Mesenchymal stem cell (in vitro differentiated cells and primary cell): ENCODE measurements at regions not wholly inside any gene's neighbourhood (a gene's known extent, or its start where the extent isn't known, plus 50 kb on each side); places are given as distances from the start of the nearest gene placed in this dataset.

Source experiments
- DNase-seq: peaks from one replicate; pipeline ENCODE4 v3.0.0-alpha.2; 2013
- H2AFZ ChIP-seq: one replicate; pipeline ENCODE4 v1.6.1; 2013; ENCODE audit warnings: low read depth, mild to moderate bottlenecking, control low read depth, inconsistent platforms, low read length, moderate library complexity
- H2AK5ac ChIP-seq: 2 replicates; pipeline ENCODE4 v1.6.1; 2013; ENCODE audit warnings: low read length, moderate library complexity, mild to moderate bottlenecking, inconsistent platforms; ENCODE audit not compliant: severe bottlenecking
- H2BK120ac ChIP-seq: one replicate; pipeline ENCODE4 v1.6.1; 2013; ENCODE audit warnings: low read depth, mild to moderate bottlenecking, inconsistent platforms, low read length, moderate library complexity
- H2BK12ac ChIP-seq, 2 experiments: one replicate each; pipeline ENCODE4 v1.6.1; 2013; ENCODE audit warnings: inconsistent platforms in 2 of 2, low read length in 2 of 2, mild to moderate bottlenecking in 2 of 2, moderate library complexity in 2 of 2, control low read depth in 1 of 2
- H2BK15ac ChIP-seq: one replicate; pipeline ENCODE4 v1.6.1; 2013; ENCODE audit warnings: mild to moderate bottlenecking, low read depth, inconsistent platforms; ENCODE audit not compliant: poor library complexity, severe bottlenecking
- H2BK5ac ChIP-seq: 2 replicates; pipeline ENCODE4 v1.6.1; 2013; ENCODE audit warnings: low read depth, mild to moderate bottlenecking, low read length, control low read depth, inconsistent platforms; ENCODE audit not compliant: poor library complexity, severe bottlenecking
- H3K14ac ChIP-seq, 2 experiments: one replicate each; pipeline ENCODE4 v1.6.1; 2013; ENCODE audit warnings: inconsistent platforms in 2 of 2, low read length in 2 of 2, control low read depth in 1 of 2, mild to moderate bottlenecking in 1 of 2, moderate library complexity in 1 of 2
- H3K18ac ChIP-seq, 2 experiments: one replicate each; pipeline ENCODE4 v1.6.1; 2013; ENCODE audit warnings: inconsistent platforms in 2 of 2, low read length in 2 of 2, control low read depth in 1 of 2, low read depth in 1 of 2, mild to moderate bottlenecking in 1 of 2
- H3K23ac ChIP-seq, 2 experiments: one replicate each; pipeline ENCODE4 v1.6.1; 2013; ENCODE audit warnings: inconsistent platforms in 2 of 2, low read length in 2 of 2, mild to moderate bottlenecking in 2 of 2, moderate library complexity in 2 of 2, control low read depth in 1 of 2
- H3K27ac ChIP-seq: 2 replicates; pipeline ENCODE4 v1.5.1; 2013; ENCODE audit warnings: mild to moderate bottlenecking, moderate library complexity, low read length, control low read depth, inconsistent platforms; ENCODE audit not compliant: poor library complexity, severe bottlenecking
- H3K27me3 ChIP-seq, 2 experiments: 2 replicates each; pipeline versions ENCODE4 v1.6.1 to v1.7.0; 2013; ENCODE audit warnings: low read length in 2 of 2, mild to moderate bottlenecking in 2 of 2, moderate library complexity in 2 of 2, control low read depth in 1 of 2, inconsistent platforms in 1 of 2; ENCODE audit not compliant: control insufficient read depth in 1 of 2, insufficient read depth in 1 of 2
- H3K36me3 ChIP-seq, 2 experiments: 2 replicates each; pipeline versions ENCODE4 v1.6.1 to v1.7.0; 2013; ENCODE audit warnings: low read length in 2 of 2, control low read depth in 1 of 2, inconsistent platforms in 1 of 2, low read depth in 1 of 2, mild to moderate bottlenecking in 1 of 2; ENCODE audit not compliant: insufficient read depth in 2 of 2, control insufficient read depth in 1 of 2
- H3K4ac ChIP-seq, 2 experiments: one replicate each; pipeline ENCODE4 v1.6.1; 2013; ENCODE audit warnings: inconsistent platforms in 2 of 2, low read length in 2 of 2, mild to moderate bottlenecking in 2 of 2, moderate library complexity in 2 of 2, control low read depth in 1 of 2, low read depth in 1 of 2
- H3K4me1 ChIP-seq: 2 replicates; pipeline ENCODE4 v1.6.1; 2013; ENCODE audit warnings: low read depth, low read length, control low read depth; ENCODE audit not compliant: control insufficient read depth, insufficient read depth
- H3K4me2 ChIP-seq: 2 replicates; pipeline ENCODE4 v1.6.1; 2013; ENCODE audit warnings: low read length, mild to moderate bottlenecking, inconsistent platforms; ENCODE audit not compliant: poor library complexity, severe bottlenecking
- H3K4me3 ChIP-seq, 2 experiments: 2 replicates each; pipeline versions ENCODE4 v1.5.1 to v1.7.0; 2013; ENCODE audit warnings: low read length in 2 of 2, mild to moderate bottlenecking in 2 of 2, control low read depth in 1 of 2, low read depth in 1 of 2; ENCODE audit not compliant: insufficient read depth in 1 of 2
- H3K79me1 ChIP-seq: replicated peaks from 2 replicates; pipeline ENCODE4 v1.6.1; 2013; ENCODE audit warnings: mild to moderate bottlenecking, control low read depth, low read length, inconsistent platforms; ENCODE audit not compliant: poor library complexity, severe bottlenecking
- H3K9ac ChIP-seq: 2 replicates; pipeline ENCODE4 v1.7.0; 2013; ENCODE audit warnings: mild to moderate bottlenecking, low read length, moderate library complexity
- H3K9me3 ChIP-seq: 2 replicates; pipeline ENCODE4 v1.7.0; 2013; ENCODE audit warnings: mild to moderate bottlenecking, low read length; ENCODE audit not compliant: control insufficient read depth
- H4K8ac ChIP-seq: one replicate; pipeline ENCODE4 v1.6.1; 2013; ENCODE audit warnings: inconsistent platforms, mild to moderate bottlenecking, low read length, moderate library complexity
- H4K91ac ChIP-seq: one replicate; pipeline ENCODE4 v1.6.1; 2013; ENCODE audit warnings: mild to moderate bottlenecking, low read length, inconsistent platforms
- WGBS: methylation state at CpG from one replicate; pipeline ENCODE4 v1.1.7; 2013; ENCODE audit warnings: mixed read lengths; 5-methylcytosine and 5-hydroxymethylcytosine counted together

DNA sequence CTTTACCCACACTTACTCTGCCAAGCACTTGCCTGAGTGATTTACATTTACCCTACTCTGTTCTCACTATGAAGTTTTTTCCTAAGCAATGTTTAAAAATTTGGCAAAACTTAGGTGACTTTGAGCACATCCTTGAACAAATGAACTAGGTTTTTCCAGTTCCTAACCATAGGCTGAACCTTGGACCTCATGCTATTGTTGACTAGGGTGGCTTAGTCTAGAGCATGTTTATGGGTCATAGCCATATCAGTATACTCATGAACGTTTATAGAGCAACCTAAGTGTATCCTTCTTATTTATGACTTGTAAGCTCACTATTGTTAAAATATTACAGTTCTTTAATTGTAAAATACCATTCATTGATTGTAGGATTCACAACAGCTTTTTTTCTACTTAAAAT lies 85.0 kb upstream of the KRR1 start:
- Histone ChIP-seq H3K4me2 (no peak overlapping the region), H3K4ac (no peak overlapping the region), H3K18ac (no peak overlapping the region), H2BK15ac (no peak overlapping the region), H3K9ac (no peak overlapping the region), H2BK120ac (no peak overlapping the region), H3K79me1 (no peaks in the 10 kb centered on the region), H2BK5ac (no peak overlapping the region), H3K27me3 (no peaks in the 10 kb centered on the region), H3K27ac (no peak overlapping the region), H3K14ac (no peak overlapping the region), H3K9me3 (peaks cover 7% of the 10 kb centered on the region), H3K4me3 (no peak overlapping the region), H3K23ac (no peak overlapping the region), H2AFZ (no peak overlapping the region), H4K8ac (no peak overlapping the region), H2BK12ac (no peak overlapping the region), H3K36me3 (no peaks in the 10 kb centered on the region), H3K4me1 (no peaks in the 10 kb centered on the region), H4K91ac (no peak overlapping the region), H2AK5ac (no peak overlapping the region)
- no CpG with 5 or more reads among the region's 1 CpG for WGBS
- no peak for DNase-seq

DNA sequence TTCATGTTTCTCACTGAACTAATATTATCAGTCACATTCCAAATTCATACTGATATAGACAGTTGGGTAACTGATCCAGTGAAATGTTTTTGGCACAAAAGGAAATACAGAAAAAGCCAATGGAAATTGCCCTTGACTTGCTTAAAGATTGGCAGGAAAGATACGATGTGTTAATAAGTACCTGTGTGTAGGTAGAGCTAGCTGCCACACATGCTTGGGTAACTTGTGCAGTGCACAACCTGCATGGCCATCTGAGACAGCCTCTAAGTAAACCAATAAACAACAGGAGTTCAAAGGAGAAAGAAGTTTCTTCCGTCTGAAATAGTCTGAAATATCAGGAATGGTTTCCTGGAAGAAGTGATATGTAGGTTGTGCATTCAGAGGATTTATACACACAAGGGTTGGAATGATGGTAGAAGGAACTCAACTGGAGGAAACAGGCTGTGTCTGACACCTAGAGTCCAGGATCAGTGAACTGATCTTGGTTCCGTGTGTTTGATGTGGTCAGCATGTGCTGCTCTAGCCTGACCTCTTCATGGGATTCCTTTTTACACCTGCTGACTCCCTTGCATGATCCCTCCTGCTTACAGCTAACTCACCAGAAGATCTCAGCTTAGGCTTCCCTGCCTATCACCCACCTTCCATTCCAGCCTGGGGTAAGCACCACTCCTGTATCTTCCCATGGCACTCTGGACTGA lies 81.4 kb upstream of the KRR1 start:
- Histone ChIP-seq H3K9ac (no peak overlapping the region), H2BK12ac (no peak overlapping the region), H3K4me3 (no peak overlapping the region), H3K18ac (peak overlapping the region in 1 of 2 experiments; percentile 24), H3K27ac (no peak overlapping the region), H4K91ac (no peak overlapping the region), H2BK120ac (no peak overlapping the region), H2BK5ac (no peak overlapping the region), H3K14ac (peak overlapping the region in 1 of 2 experiments; percentile 91), H2AFZ (no peak overlapping the region), H3K4me1 (no peaks in the 10 kb centered on the region), H3K9me3 (peaks cover 7% of the 10 kb centered on the region), H3K27me3 (no peaks in the 10 kb centered on the region), H3K4ac (peak overlapping the region in 1 of 2 experiments; percentile 61), H2AK5ac (no peak overlapping the region), H4K8ac (no peak overlapping the region), H3K36me3 (no peaks in the 10 kb centered on the region), H3K23ac (no peak overlapping the region), H3K4me2 (no peak overlapping the region), H3K79me1 (no peaks in the 10 kb centered on the region), H2BK15ac (no peak overlapping the region)
- no peak for DNase-seq
- 95% methylated on average over 3 of the region's 3 CpGs for WGBS

DNA sequence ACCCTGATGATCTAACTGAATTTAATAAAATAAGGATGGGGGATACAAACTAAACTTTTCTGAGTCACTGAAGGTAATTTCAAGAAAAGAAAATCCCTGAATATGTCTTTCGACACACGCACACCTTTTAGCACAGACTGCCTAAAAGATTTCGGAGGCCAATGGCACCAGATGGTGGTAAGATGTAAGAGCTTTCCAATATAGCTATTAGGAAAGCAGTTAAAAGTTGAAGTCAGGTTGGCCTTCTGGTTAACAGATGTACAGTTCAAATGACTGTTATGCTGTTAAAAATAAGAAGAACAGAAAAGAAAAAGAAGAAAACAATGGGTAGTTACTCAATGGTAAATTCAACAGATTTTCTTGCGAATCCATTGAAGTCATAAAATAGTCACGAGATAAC lies 80.7 kb upstream of the KRR1 start:
- no peak overlapping the region for H3K4ac ChIP-seq

DNA sequence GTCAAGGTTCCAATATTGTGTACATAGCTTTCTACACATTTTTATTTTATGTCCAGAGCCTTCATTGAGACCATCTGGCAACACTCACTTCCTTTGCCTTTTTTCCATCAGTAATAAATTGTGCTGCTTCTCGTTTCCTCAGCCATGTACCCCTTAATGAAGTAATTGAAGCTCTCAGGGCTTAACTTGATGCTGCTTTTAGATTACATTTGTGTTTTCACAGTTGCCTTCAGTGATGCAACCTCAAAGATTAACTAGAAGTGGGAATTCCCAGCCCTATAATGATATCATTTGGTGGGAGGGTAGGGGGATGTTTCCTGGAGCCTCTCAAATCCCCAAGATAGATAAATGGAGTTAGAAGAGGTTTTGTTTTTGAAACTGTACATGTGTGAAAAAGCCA lies 80.2 kb upstream of the KRR1 start:
- peak; percentile 43 for DNase-seq
- Histone ChIP-seq H3K23ac (no peak overlapping the region), H3K27ac (no peak overlapping the region), H2BK5ac (no peak overlapping the region), H4K91ac (no peak overlapping the region), H2BK15ac (no peak overlapping the region), H3K27me3 (no peaks in the 10 kb centered on the region), H2AK5ac (no peak overlapping the region), H2BK120ac (no peak overlapping the region), H3K14ac (no peak overlapping the region), H3K4me1 (no peaks in the 10 kb centered on the region), H3K4me3 (no peak overlapping the region), H3K36me3 (no peaks in the 10 kb centered on the region), H3K79me1 (no peaks in the 10 kb centered on the region), H2AFZ (no peak overlapping the region), H2BK12ac (no peak overlapping the region), H3K4me2 (no peak overlapping the region), H3K9ac (no peak overlapping the region), H3K4ac (no peak overlapping the region), H3K9me3 (peaks cover 7% of the 10 kb centered on the region), H3K18ac (no peak overlapping the region), H4K8ac (no peak overlapping the region)
- 56% methylated on average over 1 of the region's 1 CpG for WGBS

More for the DNA sequence above, 80.7 kb upstream of the KRR1 start:
- Histone ChIP-seq H2BK5ac (no peak overlapping the region), H3K79me1 (no peaks in the 10 kb centered on the region), H3K4me1 (no peaks in the 10 kb centered on the region), H3K4me3 (no peak overlapping the region), H3K36me3 (no peaks in the 10 kb centered on the region), H3K9me3 (peaks cover 7% of the 10 kb centered on the region), H2BK120ac (no peak overlapping the region), H4K8ac (no peak overlapping the region), H3K14ac (no peak overlapping the region), H3K27me3 (no peaks in the 10 kb centered on the region), H3K4me2 (no peak overlapping the region), H2AK5ac (no peak overlapping the region), H3K9ac (no peak overlapping the region), H4K91ac (no peak overlapping the region), H2AFZ (no peak overlapping the region), H3K18ac (no peak overlapping the region), H3K27ac (no peak overlapping the region), H2BK15ac (no peak overlapping the region), H3K23ac (no peak overlapping the region), H2BK12ac (no peak overlapping the region)
- no peak for DNase-seq
- WGBS, result 98% methylated on average over 5 of the region's 5 CpGs
